Hepatocyte (in vitro differentiated cells): ENCODE measurements at regions not wholly inside any gene's neighbourhood (a gene's known extent, or its start where the extent isn't known, plus 50 kb on each side); places are given as distances from the start of the nearest gene placed in this dataset.

ENCODE experiments used
- DNase-seq: peaks from one replicate; pipeline ENCODE4 v3.0.0-alpha.2; 2016; ENCODE audit warnings: low spot score
- H2AFZ ChIP-seq: fragments of 200-600 bp; sonication (generic); 2 replicates; pipeline ENCODE4 v1.6.0; 2016; ENCODE audit warnings: antibody characterized with exemption, mild to moderate bottlenecking
- H3K27ac ChIP-seq: fragments of 200-600 bp; sonication (generic); 2 replicates; pipeline ENCODE4 v1.5.1; 2016; ENCODE audit warnings: mild to moderate bottlenecking
- H3K27me3 ChIP-seq: fragments of 200-600 bp; sonication (generic); 2 replicates; pipeline ENCODE4 v1.6.1; 2016
- H3K36me3 ChIP-seq: fragments of 200-600 bp; sonication (generic); replicated peaks from 2 replicates; pipeline ENCODE4 v1.5.1; 2016; ENCODE audit warnings: low read depth; ENCODE audit not compliant: insufficient read depth
- H3K4me1 ChIP-seq: fragments of 200-600 bp; sonication (generic); 2 replicates; pipeline ENCODE4 v1.5.1; 2016; ENCODE audit warnings: mild to moderate bottlenecking, moderate library complexity; ENCODE audit not compliant: insufficient read depth
- H3K4me2 ChIP-seq: fragments of 200-600 bp; sonication (generic); 2 replicates; pipeline ENCODE4 v1.6.0; 2016
- H3K4me3 ChIP-seq: fragments of 200-600 bp; sonication (generic); 2 replicates; pipeline ENCODE4 v1.5.1; 2016; ENCODE audit warnings: mild to moderate bottlenecking
- H3K79me2 ChIP-seq: fragments of 200-600 bp; sonication (generic); 2 replicates; pipeline ENCODE4 v1.6.0; 2017; ENCODE audit warnings: mild to moderate bottlenecking
- H3K9me2 ChIP-seq: fragments of 200-600 bp; sonication (generic); replicated peaks from 2 replicates; pipeline ENCODE4 v1.6.0; 2017; ENCODE audit warnings: mild to moderate bottlenecking; ENCODE audit not compliant: insufficient read depth
- H3K9me3 ChIP-seq: fragments of 200-600 bp; sonication (generic); 2 replicates; pipeline ENCODE4 v1.5.1; 2016; ENCODE audit warnings: low read depth, mild to moderate bottlenecking
- H4K20me1 ChIP-seq: fragments of 200-600 bp; sonication (generic); 2 replicates; pipeline ENCODE4 v1.6.0; 2016; ENCODE audit warnings: mild to moderate bottlenecking; ENCODE audit not compliant: insufficient read depth, poor library complexity, severe bottlenecking
- EZH2 ChIP-seq: fragments of 200-600 bp; sonication (generic); IDR thresholded peaks from 2 replicates; pipeline ENCODE4 v1.6.1; 2016; ENCODE audit warnings: antibody characterized with exemption, mild to moderate bottlenecking, borderline replicate concordance
- EZH2phosphoT487 ChIP-seq: fragments of 200-600 bp; sonication (generic); IDR thresholded peaks from one replicate; pipeline ENCODE4 v1.6.1; 2018; ENCODE audit warnings: antibody characterized with exemption, mild to moderate bottlenecking, low read depth, moderate library complexity; ENCODE audit not compliant: unreplicated experiment, severe bottlenecking
- WGBS: methylation state at CpG from one replicate; pipeline ENCODE4 v1.1.6; 2016; ENCODE audit warnings: low lambda C conversion rate; ENCODE audit errors: missing lambda C conversion rate; 5-methylcytosine and 5-hydroxymethylcytosine counted together
- TF ChIP-seq, protein P1 (sequence below): fragments of 200-600 bp; sonication (generic); IDR thresholded peaks from 2 replicates; pipeline ENCODE4 v1.5.1; 2016; ENCODE audit warnings: antibody characterized with exemption, mild to moderate bottlenecking; ENCODE audit not compliant: poor library complexity

DNA sequence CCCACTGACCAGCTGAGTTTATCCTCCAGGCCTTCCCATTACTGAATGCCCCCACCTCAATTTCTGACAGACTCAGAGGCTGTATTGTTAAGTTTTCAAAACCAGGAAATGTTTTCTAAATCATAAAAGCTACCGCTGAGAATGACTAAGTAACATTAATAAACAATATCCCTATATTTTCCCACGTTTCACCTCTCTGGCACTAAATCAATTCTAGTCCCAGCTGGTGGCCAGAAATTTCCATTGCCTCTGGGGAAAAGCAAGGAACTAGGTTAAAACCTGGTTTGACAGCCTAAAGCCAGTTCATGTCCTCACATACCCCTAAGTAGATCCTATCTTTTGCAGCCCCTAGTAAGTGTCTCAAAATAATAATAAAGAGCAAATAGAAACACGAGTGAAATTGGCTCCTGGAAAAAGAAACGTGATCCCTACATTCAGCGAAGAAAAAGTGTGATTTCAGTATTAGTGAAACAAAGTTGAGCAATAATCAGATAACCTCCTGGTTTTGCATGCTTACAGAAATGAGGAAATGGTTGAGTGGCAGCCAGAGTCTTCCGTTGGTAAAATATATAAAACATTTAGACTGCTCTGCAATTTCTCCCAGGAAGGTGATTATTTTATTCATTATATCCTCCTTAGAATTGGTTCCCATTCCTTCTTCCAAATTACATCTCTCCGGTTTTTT is 110.9 kb downstream of the ESM1 start:
- WGBS = 43% methylated on average over 7 of the region's 7 CpGs
- Histone ChIP-seq H3K4me3 (no peak overlapping the region), H3K4me1 (peaks cover 10% of the 10 kb centered on the region), H3K4me2 (no peak overlapping the region), H3K27ac (no peak overlapping the region), H3K36me3 (no peaks in the 10 kb centered on the region), H3K9me2 (no peaks in the 10 kb centered on the region), H3K79me2 (no peaks in the 10 kb centered on the region), H3K27me3 (no peaks in the 10 kb centered on the region), H3K9me3 (no peaks in the 10 kb centered on the region), H2AFZ (no peak overlapping the region), H4K20me1 (no peaks in the 10 kb centered on the region)
- no peak for DNase-seq
- TF ChIP-seq, protein P1, sequence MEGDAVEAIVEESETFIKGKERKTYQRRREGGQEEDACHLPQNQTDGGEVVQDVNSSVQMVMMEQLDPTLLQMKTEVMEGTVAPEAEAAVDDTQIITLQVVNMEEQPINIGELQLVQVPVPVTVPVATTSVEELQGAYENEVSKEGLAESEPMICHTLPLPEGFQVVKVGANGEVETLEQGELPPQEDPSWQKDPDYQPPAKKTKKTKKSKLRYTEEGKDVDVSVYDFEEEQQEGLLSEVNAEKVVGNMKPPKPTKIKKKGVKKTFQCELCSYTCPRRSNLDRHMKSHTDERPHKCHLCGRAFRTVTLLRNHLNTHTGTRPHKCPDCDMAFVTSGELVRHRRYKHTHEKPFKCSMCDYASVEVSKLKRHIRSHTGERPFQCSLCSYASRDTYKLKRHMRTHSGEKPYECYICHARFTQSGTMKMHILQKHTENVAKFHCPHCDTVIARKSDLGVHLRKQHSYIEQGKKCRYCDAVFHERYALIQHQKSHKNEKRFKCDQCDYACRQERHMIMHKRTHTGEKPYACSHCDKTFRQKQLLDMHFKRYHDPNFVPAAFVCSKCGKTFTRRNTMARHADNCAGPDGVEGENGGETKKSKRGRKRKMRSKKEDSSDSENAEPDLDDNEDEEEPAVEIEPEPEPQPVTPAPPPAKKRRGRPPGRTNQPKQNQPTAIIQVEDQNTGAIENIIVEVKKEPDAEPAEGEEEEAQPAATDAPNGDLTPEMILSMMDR = no peak
- TF ChIP-seq EZH2phosphoT487 (no peak), EZH2 (no peak)

DNA sequence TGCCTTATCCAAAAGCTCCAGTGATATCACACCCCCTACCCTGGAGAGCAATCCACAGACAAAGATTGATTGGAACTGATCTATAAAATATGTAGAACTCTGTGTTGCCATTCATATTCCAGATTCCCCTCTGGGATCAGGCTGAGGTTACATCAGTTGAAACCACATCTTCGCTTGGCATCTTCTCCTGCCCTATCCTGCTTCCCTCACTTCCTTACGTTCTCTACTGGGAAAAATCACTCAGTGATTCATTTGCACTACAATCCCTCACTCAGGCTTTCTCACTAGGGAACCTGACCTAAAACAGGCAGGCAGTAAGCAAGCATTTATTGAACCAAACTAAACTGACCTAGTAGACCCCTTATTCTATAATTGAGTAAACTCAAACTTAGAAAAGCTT is 111.7 kb downstream of the ESM1 start:
- Histone ChIP-seq H3K4me2 (no peak overlapping the region), H3K9me2 (no peaks in the 10 kb centered on the region), H3K9me3 (no peaks in the 10 kb centered on the region), H3K79me2 (no peaks in the 10 kb centered on the region), H3K36me3 (no peaks in the 10 kb centered on the region), H4K20me1 (no peaks in the 10 kb centered on the region), H3K27ac (no peak overlapping the region), H3K4me1 (peaks cover 10% of the 10 kb centered on the region), H3K4me3 (no peak overlapping the region), H2AFZ (no peak overlapping the region), H3K27me3 (no peaks in the 10 kb centered on the region)
- 91% methylated on average over 2 of the region's 2 CpGs for WGBS
- no peak for DNase-seq
- TF ChIP-seq EZH2phosphoT487 = no peak

DNA sequence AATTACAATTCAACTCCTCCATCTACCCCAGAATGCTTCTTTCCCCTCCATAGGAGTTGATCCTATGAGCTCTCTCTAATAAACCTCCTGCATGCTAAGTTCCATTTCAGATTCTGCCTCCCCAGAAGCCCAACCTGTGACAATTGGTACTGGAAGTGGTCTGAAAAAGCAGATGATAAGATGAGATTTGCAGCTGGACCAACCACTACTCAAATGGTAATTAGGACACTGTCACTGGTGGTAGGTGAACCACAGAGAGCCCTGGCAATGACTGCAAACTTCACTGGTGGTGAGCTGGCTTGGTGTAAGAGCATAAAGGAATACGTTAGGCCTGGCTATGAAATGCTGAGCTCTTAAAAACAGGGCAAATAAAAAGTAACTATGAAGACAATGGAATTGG is 112.6 kb downstream of the ESM1 start:
- Histone ChIP-seq H3K4me2 (no peak overlapping the region), H3K27me3 (no peaks in the 10 kb centered on the region), H3K36me3 (no peaks in the 10 kb centered on the region), H3K4me1 (peaks cover 10% of the 10 kb centered on the region), H4K20me1 (no peaks in the 10 kb centered on the region), H3K4me3 (no peak overlapping the region), H3K9me3 (no peaks in the 10 kb centered on the region), H3K79me2 (no peaks in the 10 kb centered on the region), H3K9me2 (no peaks in the 10 kb centered on the region), H3K27ac (no peak overlapping the region), H2AFZ (no peak overlapping the region)
- TF ChIP-seq EZH2 (no peak), EZH2phosphoT487 (no peak)
- TF ChIP-seq, protein P1 = no peak
- WGBS = 100% methylated on average over 1 of the region's 1 CpG
- no peak for DNase-seq

DNA sequence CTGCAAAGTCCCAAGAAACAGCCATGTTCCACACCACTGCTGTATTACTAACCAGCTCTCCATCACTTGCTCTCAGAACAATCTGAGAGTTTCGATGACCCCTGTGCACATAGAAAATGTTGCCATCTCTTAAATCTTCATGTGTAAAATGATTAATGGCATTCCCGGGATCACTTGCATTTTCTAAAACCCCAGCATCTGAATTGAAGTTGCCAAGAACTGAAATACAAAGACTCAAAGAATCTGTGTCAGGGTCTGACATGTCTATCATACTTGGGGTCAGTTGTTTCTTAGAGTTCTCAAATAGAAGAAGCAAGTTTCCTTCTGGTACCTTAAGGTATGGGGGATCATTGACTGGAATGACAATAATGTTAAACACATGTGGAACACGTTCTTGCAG is 115.1 kb downstream of the ESM1 start:
- TF ChIP-seq EZH2phosphoT487 = no peak
- no peak for TF ChIP-seq EZH2
- TF ChIP-seq, protein P1 = no peak
- WGBS = 87% methylated on average over 3 of the region's 3 CpGs
- H3K27ac ChIP-seq = no peak overlapping the region
- no peaks in the 10 kb centered on the region for H3K9me3 ChIP-seq
- H3K4me2 ChIP-seq = no peak overlapping the region
- H3K27me3 ChIP-seq = no peaks in the 10 kb centered on the region
- H3K79me2 ChIP-seq = no peaks in the 10 kb centered on the region
- no peak for DNase-seq
- no peaks in the 10 kb centered on the region for H3K36me3 ChIP-seq
- H2AFZ ChIP-seq = no peak overlapping the region
- no peaks in the 10 kb centered on the region for H4K20me1 ChIP-seq
- H3K4me1 ChIP-seq = peaks cover 4% of the 10 kb centered on the region
- no peak overlapping the region for H3K4me3 ChIP-seq
- H3K9me2 ChIP-seq = no peaks in the 10 kb centered on the region
